Ascending aorta (tissue), 2 donors: ENCODE measurements at regions not wholly inside any gene's neighbourhood (a gene's known extent, or its start where the extent isn't known, plus 50 kb on each side); places are given as distances from the start of the nearest gene placed in this dataset.

Source experiments
- DNase-seq, 2 donors: peaks; one replicate each; pipeline ENCODE4 v3.0.0-alpha.2; 2019; ENCODE audit warnings: low spot score in 2 of 2
- H3K27ac ChIP-seq, 2 donors: fragments of 200-600 bp; sonication (generic); one replicate each; pipeline ENCODE4 v1.5.1; 2016 to 2017; ENCODE audit warnings: mild to moderate bottlenecking in 1 of 2
- H3K27me3 ChIP-seq: fragments of 200-600 bp; sonication (generic); one replicate; pipeline ENCODE4 v1.5.1; 2017
- H3K36me3 ChIP-seq, 2 donors: fragments of 200-600 bp; sonication (generic); one replicate each; pipeline ENCODE4 v1.5.1; 2016
- H3K4me1 ChIP-seq, 2 donors: fragments of 200-600 bp; sonication (generic); one replicate each; pipeline ENCODE4 v1.5.1; 2016 to 2017; ENCODE audit warnings: mild to moderate bottlenecking in 1 of 2
- H3K4me3 ChIP-seq, 2 donors: fragments of 200-600 bp; sonication (generic); one replicate each; pipeline ENCODE4 v1.5.1; 2016 to 2017; ENCODE audit warnings: mild to moderate bottlenecking in 1 of 2
- H3K9me3 ChIP-seq, 2 donors: fragments of 200-600 bp; sonication (generic); one replicate each; pipeline ENCODE4 v1.5.1; 2016
- intact Hi-C: fragments of 100-400 bp; cut with DNase I; formaldehyde crosslinking; loops from one replicate; pipeline ENCODE4 v1.15.1; 2023
- TF ChIP-seq, protein P1 (sequence below), 3 experiments: fragments of 200-600 bp in 2 of 3; fragments of 450-650 bp in 1 of 3; sonication (generic) in 2 of 3; IDR thresholded peaks; one replicate each; pipeline ENCODE4 v1.5.1; 2016 to 2019; ENCODE audit warnings: antibody characterized with exemption in 3 of 3, mild to moderate bottlenecking in 1 of 3, moderate library complexity in 1 of 3

DNA sequence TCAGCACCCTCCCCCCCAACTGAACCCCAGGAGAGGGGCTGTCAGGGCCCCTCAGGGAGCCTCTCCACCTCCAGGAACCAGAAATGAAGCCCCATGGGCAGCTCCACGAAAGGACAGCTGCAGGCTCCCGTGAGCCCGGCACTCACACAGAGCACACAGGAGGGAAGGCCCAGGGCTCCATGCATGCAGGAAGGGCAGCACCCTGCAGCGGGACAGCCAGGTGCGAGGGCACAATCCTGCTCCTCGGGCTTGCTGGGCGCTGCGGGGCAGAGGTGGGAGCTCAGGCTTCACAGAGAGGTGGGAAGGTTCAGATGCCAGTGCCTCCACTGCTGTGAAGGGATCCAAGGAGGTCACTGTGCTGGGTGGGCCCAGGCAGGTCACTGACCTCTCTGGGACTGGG lies 90.0 kb downstream of the HMX1 start:
- no peaks in the 10 kb centered on the region for H3K4me1 ChIP-seq
- no peak overlapping the region for H3K27ac ChIP-seq
- DNase-seq = no peak
- H3K36me3 ChIP-seq = no peaks in the 10 kb centered on the region
- H3K27me3 ChIP-seq = no peaks in the 10 kb centered on the region
- TF ChIP-seq, protein P1, sequence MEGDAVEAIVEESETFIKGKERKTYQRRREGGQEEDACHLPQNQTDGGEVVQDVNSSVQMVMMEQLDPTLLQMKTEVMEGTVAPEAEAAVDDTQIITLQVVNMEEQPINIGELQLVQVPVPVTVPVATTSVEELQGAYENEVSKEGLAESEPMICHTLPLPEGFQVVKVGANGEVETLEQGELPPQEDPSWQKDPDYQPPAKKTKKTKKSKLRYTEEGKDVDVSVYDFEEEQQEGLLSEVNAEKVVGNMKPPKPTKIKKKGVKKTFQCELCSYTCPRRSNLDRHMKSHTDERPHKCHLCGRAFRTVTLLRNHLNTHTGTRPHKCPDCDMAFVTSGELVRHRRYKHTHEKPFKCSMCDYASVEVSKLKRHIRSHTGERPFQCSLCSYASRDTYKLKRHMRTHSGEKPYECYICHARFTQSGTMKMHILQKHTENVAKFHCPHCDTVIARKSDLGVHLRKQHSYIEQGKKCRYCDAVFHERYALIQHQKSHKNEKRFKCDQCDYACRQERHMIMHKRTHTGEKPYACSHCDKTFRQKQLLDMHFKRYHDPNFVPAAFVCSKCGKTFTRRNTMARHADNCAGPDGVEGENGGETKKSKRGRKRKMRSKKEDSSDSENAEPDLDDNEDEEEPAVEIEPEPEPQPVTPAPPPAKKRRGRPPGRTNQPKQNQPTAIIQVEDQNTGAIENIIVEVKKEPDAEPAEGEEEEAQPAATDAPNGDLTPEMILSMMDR (IDR thresholded peaks at IDR 0.05) = no peak
- no peak overlapping the region for H3K4me3 ChIP-seq
- no peaks in the 10 kb centered on the region for H3K9me3 ChIP-seq
- intact Hi-C loops = no loop called here

DNA sequence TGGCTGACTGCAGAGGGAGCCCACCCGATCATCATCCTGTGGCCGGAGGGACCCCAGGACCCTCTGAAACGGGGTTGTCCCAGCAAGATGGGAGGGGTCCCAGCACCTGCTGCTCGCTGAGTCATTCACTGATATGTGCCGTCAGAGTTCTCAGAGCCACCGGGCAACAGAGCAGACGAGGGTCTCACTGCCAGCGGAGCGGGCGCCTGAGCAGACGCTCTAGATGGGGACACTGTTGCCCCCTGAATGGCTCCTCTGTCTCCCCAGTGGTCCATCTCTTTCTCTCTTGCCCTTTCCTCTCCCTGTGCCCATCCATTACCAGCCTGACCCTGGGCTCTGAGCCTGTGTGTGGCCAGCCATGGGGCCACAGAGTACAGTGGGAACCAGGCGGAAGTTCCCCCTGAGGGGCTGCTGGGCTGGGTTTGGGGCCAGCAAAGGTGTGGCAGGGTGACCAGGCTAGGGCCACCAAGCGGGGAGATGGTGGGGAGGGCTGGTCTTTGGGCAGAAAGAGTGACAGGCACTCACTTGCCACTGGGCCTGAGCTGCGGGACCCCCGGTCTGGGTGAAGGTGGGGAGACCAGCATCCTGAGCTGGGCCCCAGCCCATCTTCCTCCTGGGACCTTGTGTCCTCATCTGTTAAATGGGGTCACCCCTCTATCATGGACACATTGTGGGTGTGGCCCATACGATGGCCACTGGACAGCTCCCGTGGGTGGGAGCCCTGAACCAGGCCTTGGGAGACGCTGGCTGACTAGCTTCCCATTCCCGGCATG lies 90.9 kb downstream of the HMX1 start:
- TF ChIP-seq, protein P1 (IDR thresholded peaks at IDR 0.05) = no peak
- Histone ChIP-seq H3K36me3 (no peaks in the 10 kb centered on the region), H3K27ac (no peak overlapping the region), H3K4me1 (no peaks in the 10 kb centered on the region), H3K27me3 (no peaks in the 10 kb centered on the region), H3K9me3 (no peaks in the 10 kb centered on the region), H3K4me3 (no peak overlapping the region)
- intact Hi-C loops = no loop called here
- no peak for DNase-seq

DNA sequence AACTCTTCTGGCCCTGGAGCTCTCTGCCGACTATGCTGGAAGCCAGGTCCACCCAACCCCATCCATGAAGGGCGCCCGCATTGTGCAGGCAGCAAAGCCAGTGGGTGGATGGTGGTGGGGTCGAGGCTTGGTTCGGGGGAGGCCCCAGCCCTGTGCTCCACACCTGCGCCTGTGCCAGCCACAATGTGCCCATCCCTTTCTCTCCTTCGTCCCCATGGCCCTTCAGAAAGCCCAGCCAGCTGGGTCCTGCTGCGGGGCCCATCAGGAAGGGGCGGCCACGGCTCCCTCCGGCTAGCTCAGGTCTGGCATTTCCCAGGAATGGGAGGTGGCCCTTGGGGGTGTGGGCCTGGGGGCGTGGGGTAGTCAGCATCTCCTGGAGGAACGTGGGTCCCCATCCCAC lies 91.6 kb downstream of the HMX1 start:
- TF ChIP-seq, protein P1 (IDR thresholded peaks at IDR 0.05) = no peak
- H3K27ac ChIP-seq = no peak overlapping the region
- no peak overlapping the region for H3K4me3 ChIP-seq
- intact Hi-C loops = no loop called here
- H3K4me1 ChIP-seq = no peaks in the 10 kb centered on the region
- no peak for DNase-seq
- no peaks in the 10 kb centered on the region for H3K27me3 ChIP-seq
- no peaks in the 10 kb centered on the region for H3K9me3 ChIP-seq
- H3K36me3 ChIP-seq = no peaks in the 10 kb centered on the region

DNA sequence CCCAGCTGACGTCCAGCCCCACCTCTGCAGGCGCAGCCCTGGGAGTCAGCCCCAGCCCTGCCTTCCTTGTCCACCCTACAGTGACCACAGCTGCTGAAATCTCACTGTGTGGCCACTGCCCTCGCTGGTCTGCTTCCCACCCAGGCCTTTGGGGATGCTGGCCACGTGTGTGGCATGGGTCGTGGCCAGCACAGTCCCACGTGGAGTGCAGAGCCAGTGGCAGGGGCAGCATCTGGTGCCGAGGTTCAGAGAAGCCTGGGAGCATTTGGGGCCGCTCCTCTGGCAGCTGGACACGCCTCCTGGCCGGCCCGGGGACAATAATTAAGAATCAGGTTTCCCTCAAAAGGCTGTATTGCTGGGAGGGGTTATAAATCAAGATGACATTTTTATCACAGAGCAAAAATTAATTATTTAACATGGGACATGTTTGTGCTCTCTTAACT lies 92.1 kb downstream of the HMX1 start:
- DNase-seq = no peak
- no peaks in the 10 kb centered on the region for H3K9me3 ChIP-seq
- no peak overlapping the region for H3K27ac ChIP-seq
- no peaks in the 10 kb centered on the region for H3K4me1 ChIP-seq
- intact Hi-C loops = no loop called here
- H3K36me3 ChIP-seq = no peaks in the 10 kb centered on the region
- H3K4me3 ChIP-seq = no peak overlapping the region
- TF ChIP-seq, protein P1 (IDR thresholded peaks at IDR 0.05) = no peak
- no peaks in the 10 kb centered on the region for H3K27me3 ChIP-seq

DNA sequence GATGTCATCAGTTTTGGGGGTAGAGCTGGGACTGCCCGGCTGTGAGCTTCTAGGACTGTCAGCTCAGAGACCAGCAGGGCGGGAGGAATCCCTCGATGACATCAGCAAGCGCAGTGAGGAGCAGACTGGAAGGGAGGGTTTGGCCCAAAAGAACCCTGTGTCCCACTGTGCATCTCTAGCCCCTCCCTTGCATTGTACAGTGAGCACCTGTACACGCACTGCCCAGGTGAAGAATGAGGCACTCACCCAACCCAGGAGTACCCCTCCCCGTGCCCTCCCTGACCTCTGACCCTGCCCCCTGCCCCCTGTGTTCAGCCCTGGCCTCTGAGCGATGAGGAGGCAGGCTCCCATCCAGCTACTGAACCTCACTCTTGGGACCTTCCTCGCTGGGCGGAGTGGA lies 92.9 kb downstream of the HMX1 start:
- no peak for DNase-seq
- intact Hi-C loops = no loop called here
- Histone ChIP-seq H3K36me3 (no peaks in the 10 kb centered on the region), H3K4me1 (no peaks in the 10 kb centered on the region), H3K27me3 (no peaks in the 10 kb centered on the region), H3K9me3 (no peaks in the 10 kb centered on the region), H3K27ac (no peak overlapping the region), H3K4me3 (no peak overlapping the region)
- TF ChIP-seq, protein P1 (IDR thresholded peaks at IDR 0.05) = no peak
